ENCODE measurements at regions not wholly inside any gene's neighbourhood (a gene's known extent, or its start where the extent isn't known, plus 50 kb on each side); places are given as distances from the start of the nearest gene placed in this dataset.

- no peak for TF ChIP-seq FOXM1 (IDR thresholded peaks at IDR 0.05; ENCODE audit: borderline replicate concordance, low read depth)
- 0 out of 2 replicates have a peak, but pooled peaks have one; percentile 11 for TF ChIP-seq EP300 (IDR thresholded peaks at IDR 0.05; ENCODE audit: borderline replicate concordance)
- TF ChIP-seq EGR1 (IDR thresholded peaks at IDR 0.05): no peak
- TF ChIP-seq CEBPB (IDR thresholded peaks at IDR 0.05): no peak
- TF ChIP-seq TEAD4 (IDR thresholded peaks at IDR 0.05): peak; percentile 15; the same call in 1 of the 2 replicates
- no peak for TF ChIP-seq TAF1 (IDR thresholded peaks at IDR 0.05; ENCODE audit: low read depth)
- peak; percentile 73 for TF ChIP-seq USF1 (IDR thresholded peaks at IDR 0.05)
- TF ChIP-seq MAX (IDR thresholded peaks at IDR 0.05): no peak; the same call in none of the 2 replicates
- TF ChIP-seq RAD21 (IDR thresholded peaks at IDR 0.05; ENCODE audit: low read depth): no peak
- no peak for TF ChIP-seq REST (IDR thresholded peaks at IDR 0.05; ENCODE audit: low read depth)
- TF ChIP-seq YY1 (IDR thresholded peaks at IDR 0.05; ENCODE audit: low read depth): no peak
Measured at GRCh38 chr11:122439866-122440810, 215.4 kb upstream of the UBASH3B start.
